HG02943 (cell line): ENCODE measurements at regions not wholly inside any gene's neighbourhood (a gene's known extent, or its start where the extent isn't known, plus 50 kb on each side); places are given as distances from the start of the nearest gene placed in this dataset.

Source experiments
- ATAC-seq: cut with Tn5 transposase; IDR thresholded peaks from one replicate; pipeline ENCODE4 v1.9.1; 2021; ENCODE audit warnings: mild to moderate bottlenecking, low read depth, moderate library complexity; ENCODE audit not compliant: unreplicated experiment

DNA sequence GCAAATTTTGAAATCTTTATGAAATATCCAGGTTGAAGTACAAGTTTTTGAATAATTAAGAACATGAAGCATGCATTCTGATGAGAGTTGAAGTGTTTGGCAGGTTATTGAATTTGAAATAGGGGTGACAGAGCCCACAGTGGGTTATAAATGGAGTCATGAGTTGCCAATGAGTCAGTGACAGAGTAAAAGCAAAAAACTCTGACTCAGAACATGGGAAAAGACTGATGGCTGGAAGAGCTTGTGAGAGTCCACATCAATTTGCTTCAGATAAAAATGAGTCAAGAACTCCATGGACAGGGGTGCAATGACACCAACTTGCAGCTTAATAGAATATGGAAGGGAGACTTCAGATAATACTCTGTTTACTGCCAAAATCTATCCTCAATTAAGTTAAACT lies 105.3 kb downstream of the SLC6A15 start:
- no peak for ATAC-seq

GRCh38 chr12:84805474-84805858 lies 107.1 kb downstream of the SLC6A15 start:
- no peak for ATAC-seq

- no peak for ATAC-seq
These were observed 107.7 kb downstream of the SLC6A15 start for GRCh38 chr12:84804691-84805473.

DNA sequence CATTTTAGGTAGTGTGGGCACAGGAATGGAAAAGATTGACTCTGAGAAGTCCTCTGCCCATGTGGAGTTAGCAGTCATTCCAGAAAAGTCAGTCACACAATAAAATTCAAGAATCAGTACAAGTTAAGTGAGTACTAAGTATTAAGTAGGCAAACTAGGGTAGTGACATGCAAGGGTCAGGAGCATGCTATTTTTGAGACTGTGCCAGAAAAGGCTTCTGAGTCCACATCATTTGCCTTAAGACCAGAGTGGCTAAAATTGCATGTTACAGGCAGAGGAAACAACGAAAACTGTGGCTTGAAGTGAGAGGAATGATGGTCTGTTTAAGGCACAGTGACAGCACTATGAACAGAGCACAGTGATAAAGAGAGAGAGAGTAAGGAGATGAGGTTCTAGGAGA lies 108.9 kb downstream of the SLC6A15 start:
- no peak for ATAC-seq

GRCh38 chr12:84802161-84802560 lies 110.4 kb downstream of the SLC6A15 start:
- no peak for ATAC-seq

- ATAC-seq = no peak
These were observed 118.8 kb downstream of the SLC6A15 start for GRCh38 chr12:84793558-84794367.

GRCh38 chr12:84791444-84791843 lies 121.2 kb downstream of the SLC6A15 start:
- no peak for ATAC-seq

DNA sequence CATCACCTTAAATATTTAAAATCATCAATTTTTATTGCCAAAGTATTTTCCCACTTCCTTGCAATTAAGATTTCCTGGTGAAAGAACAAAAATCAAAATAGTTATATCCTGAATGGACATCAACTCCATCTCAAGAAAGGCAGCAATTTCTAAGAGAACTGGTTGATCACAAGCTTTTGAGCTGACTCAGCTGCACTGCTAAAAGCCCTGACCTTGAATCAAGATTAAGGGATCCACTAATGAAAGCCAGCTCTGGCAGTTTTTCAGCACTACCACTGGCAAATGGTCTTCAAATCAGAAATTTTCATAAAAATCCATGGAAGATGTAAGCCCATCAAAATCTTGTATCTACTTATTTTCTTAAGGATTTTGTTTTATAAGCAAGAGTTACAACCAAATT lies 123.4 kb downstream of the SLC6A15 start:
- ATAC-seq = no peak

DNA sequence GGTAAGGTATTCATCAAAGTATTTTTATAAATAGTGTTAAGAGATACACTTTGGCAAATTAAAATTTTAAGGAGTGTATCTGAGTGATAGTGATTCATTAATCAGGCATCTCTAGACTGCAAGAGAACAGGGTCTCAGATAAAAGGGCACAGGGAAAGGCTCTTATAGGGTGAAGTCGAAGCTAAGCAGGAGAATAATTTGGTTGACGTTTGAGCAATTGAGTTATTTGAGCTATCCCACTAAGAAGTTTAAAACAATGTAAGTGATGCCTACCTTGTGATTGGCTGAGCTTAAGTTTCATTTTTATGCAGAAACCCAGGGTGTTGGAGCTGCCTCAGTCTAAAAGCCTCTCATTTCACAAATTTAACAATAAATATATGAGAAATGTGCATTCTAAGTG lies 125.3 kb downstream of the SLC6A15 start:
- ATAC-seq = no peak

GRCh38 chr12:84786622-84787021 lies 126.0 kb downstream of the SLC6A15 start:
- no peak for ATAC-seq

- no peak for ATAC-seq
These were observed 126.6 kb downstream of the SLC6A15 start for GRCh38 chr12:84785951-84786350.

DNA sequence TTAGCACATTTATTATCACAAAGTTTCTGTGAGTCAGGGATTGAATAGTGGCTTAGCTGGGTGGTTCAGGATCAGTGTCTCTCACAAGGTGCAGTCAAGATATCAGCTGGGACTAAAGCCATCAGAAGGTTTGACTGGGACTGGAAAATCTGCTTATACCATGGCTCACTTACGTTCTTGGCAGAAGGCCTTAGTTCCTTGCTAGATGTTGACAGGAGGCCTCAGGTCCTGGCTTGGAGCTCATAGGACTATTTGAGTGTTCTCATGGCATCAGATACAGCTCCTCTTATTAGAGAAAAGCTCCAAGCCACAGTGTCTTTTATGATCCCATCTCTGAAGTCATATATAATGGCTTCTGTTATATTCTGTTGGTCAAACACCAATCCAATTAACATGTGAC lies 127.3 kb downstream of the SLC6A15 start:
- no peak for ATAC-seq

GRCh38 chr12:84779169-84779568 lies 133.4 kb downstream of the SLC6A15 start:
- ATAC-seq = no peak

- ATAC-seq = no peak
These were observed 140.3 kb downstream of the SLC6A15 start for GRCh38 chr12:84772281-84772680.

GRCh38 chr12:84767079-84767478 lies 145.5 kb downstream of the SLC6A15 start:
- ATAC-seq = no peak

DNA sequence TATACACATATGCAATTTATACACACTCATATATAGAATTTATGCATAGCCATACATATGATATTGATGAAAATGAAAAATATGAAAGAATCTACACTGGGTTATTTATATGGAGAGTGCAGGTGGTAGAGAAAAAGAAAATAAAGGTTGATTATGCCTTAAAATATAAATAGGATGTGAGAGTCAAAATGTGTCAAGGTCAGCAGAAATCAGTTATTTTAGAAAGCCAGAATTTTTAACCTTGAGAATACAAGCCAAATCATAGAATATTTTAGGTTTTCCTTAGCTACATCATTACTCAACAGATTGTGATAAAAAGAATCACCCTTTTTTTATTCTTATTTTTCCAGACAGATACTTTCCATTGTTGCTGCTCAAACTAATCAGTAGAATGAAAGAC lies 146.2 kb downstream of the SLC6A15 start:
- ATAC-seq = no peak

DNA sequence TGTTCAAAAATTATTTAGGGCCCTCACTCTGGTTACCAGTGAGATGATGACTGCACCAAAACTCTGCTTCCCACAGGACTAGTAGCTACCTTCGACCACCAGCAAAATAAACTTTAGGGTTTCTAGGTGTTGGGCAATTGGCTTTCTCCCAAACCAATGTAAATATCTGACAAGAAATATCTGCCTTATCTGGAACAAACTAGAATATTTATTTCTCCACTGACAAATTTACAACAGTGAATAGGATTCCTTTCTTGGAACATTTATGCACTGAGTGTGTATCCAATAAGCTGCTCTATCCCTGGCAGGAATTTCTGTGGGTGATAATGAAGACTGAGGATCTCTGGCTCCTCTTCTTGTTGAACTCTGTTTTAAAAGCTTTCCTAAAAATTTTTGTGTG lies 148.6 kb downstream of the SLC6A15 start:
- no peak for ATAC-seq

GRCh38 chr12:84763107-84763506 lies 149.5 kb downstream of the SLC6A15 start:
- no peak for ATAC-seq

DNA sequence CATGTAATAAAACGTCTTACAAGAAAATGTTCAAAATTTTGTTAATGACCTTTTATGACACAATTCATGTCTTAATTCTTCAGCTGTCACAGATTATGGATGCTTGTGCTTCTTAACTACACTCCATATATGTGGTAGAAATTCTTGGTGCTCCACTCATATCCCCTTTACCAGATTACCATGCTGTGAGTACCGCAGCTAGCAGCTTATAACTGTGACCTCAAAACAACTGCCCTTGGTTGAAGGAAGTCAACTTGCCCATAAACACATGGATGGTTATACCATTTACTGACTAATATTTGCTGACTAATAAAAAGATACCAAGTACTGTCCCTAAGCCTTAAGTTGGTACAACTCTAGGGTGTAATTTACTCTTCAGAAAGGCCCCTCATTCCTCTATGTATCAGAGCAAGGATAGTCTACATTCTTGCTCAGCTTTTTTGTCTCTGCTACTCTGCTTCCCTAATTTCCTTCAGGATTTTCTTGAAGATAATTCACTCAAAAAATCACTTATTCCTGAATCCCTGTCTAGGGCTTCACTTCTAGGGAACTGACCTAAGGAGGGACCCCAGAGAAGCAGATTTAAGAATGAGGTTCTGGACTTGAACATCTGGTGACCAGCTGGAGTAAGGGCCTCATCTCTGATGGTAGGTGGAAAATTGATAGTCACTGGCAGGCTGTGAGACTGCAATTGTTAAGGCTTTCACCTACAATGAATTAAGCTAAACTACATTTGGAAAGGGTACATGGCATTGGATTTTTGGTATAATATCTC lies 152.3 kb downstream of the SLC6A15 start:
- ATAC-seq = no peak

GRCh38 chr12:84757978-84758377 lies 154.6 kb downstream of the SLC6A15 start:
- no peak for ATAC-seq

DNA sequence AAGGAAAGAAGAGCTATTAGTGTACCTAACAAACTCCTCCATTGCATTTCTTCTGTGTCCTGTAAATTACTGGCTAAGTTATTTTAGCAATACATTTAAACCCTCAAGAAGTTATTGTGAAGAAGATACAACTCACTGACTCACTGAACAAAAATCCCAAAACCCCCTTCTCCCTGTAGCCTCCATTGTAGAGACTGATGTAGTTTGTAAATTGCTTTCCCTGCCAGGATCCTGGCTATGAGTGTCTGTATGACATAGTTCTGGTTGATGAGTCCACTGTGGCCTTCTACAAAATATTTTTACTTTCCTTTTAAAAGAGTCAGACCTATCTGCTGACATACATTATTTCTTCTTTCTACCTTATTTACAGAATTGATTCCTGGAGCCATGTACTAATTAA lies 155.6 kb downstream of the SLC6A15 start:
- ATAC-seq = no peak
